Loucy (cell line): ENCODE measurements at regions not wholly inside any gene's neighbourhood (a gene's known extent, or its start where the extent isn't known, plus 50 kb on each side); places are given as distances from the start of the nearest gene placed in this dataset.

Experiments
- H2AFZ ChIP-seq: fragments of 200-600 bp; sonication (generic); 2 replicates; pipeline ENCODE4 v1.6.0; 2016; ENCODE audit warnings: antibody characterized with exemption, mild to moderate bottlenecking, low read length, moderate library complexity
- H3F3A ChIP-seq: fragments of 200-600 bp; 2 replicates; pipeline ENCODE4 v1.6.0; 2016; ENCODE audit warnings: antibody characterized with exemption, low read depth, mild to moderate bottlenecking
- H3K27me3 ChIP-seq: fragments of 200-600 bp; sonication (generic); 2 replicates; pipeline ENCODE4 v1.6.1; 2014; ENCODE audit warnings: low read length, mild to moderate bottlenecking; ENCODE audit not compliant: insufficient read depth, poor library complexity, severe bottlenecking
- H3K36me3 ChIP-seq: fragments of 200-600 bp; sonication (generic); 2 replicates; pipeline ENCODE4 v1.6.1; 2016; ENCODE audit warnings: low read length; ENCODE audit not compliant: insufficient read depth
- H3K4me1 ChIP-seq: fragments of 200-600 bp; sonication (generic); 2 replicates; pipeline ENCODE4 v1.5.1; 2014; ENCODE audit warnings: low read length, mild to moderate bottlenecking; ENCODE audit not compliant: insufficient read depth, poor library complexity, severe bottlenecking
- H3K4me2 ChIP-seq: fragments of 200-600 bp; sonication (generic); 2 replicates; pipeline ENCODE4 v1.6.0; 2014; ENCODE audit warnings: antibody characterized with exemption, low read length, low read depth, mild to moderate bottlenecking; ENCODE audit not compliant: poor library complexity, severe bottlenecking
- H3K4me3 ChIP-seq: fragments of 200-600 bp; sonication (generic); 2 replicates; pipeline ENCODE4 v1.5.1; 2014; ENCODE audit warnings: low read length, mild to moderate bottlenecking, mixed read lengths; ENCODE audit not compliant: poor library complexity, severe bottlenecking
- H3K79me2 ChIP-seq: fragments of 200-600 bp; sonication (generic); 2 replicates; pipeline ENCODE4 v1.6.1; 2014; ENCODE audit warnings: low read length; ENCODE audit not compliant: insufficient read depth
- H3K9ac ChIP-seq: fragments of 200-600 bp; sonication (generic); 2 replicates; pipeline ENCODE4 v1.6.0; 2014; ENCODE audit warnings: mild to moderate bottlenecking, low read depth, low read length, moderate library complexity; ENCODE audit not compliant: poor library complexity, severe bottlenecking
- H3K9me2 ChIP-seq: fragments of 200-600 bp; sonication (generic); replicated peaks from 2 replicates; pipeline ENCODE4 v1.6.1; 2016; ENCODE audit warnings: low read depth, low read length, mixed read lengths
- H3K9me3 ChIP-seq: fragments of 200-600 bp; sonication (generic); 2 replicates; pipeline ENCODE4 v1.6.1; 2014; ENCODE audit warnings: mild to moderate bottlenecking, antibody characterized with exemption, low read length, low read depth; ENCODE audit not compliant: insufficient read depth
- H4K20me1 ChIP-seq: fragments of 200-600 bp; sonication (generic); 2 replicates; pipeline ENCODE4 v1.6.0; 2014; ENCODE audit warnings: antibody characterized with exemption, low read length, mild to moderate bottlenecking; ENCODE audit not compliant: insufficient read depth, poor library complexity, severe bottlenecking
- CTCF ChIP-seq: fragments of 200-600 bp; sonication (generic); conservative IDR thresholded peaks from 2 replicates; pipeline ENCODE4 v1.5.1; 2014; ENCODE audit warnings: mild to moderate bottlenecking, antibody characterized with exemption, low read length
- EZH2phosphoT487 ChIP-seq: fragments of 200-600 bp; IDR thresholded peaks from 2 replicates; pipeline ENCODE4 v1.6.1; 2018; ENCODE audit warnings: antibody characterized with exemption, mild to moderate bottlenecking, moderate library complexity, borderline replicate concordance

GRCh38 chrX:95878874-95879273, 805.8 kb upstream of the DIAPH2 start:
- TF ChIP-seq CTCF (no peak), EZH2phosphoT487 (no peak)
- H3K9ac ChIP-seq, result no peak overlapping the region
- no peak overlapping the region for H2AFZ ChIP-seq

GRCh38 chrX:95884186-95884585, 800.5 kb upstream of the DIAPH2 start:
- no peaks in the 10 kb centered on the region for H3K4me1 ChIP-seq
- no peaks in the 10 kb centered on the region for H3K27me3 ChIP-seq
- no peak overlapping the region for H2AFZ ChIP-seq
- H3K79me2 ChIP-seq, result no peaks in the 10 kb centered on the region
- no peak overlapping the region for H3K4me2 ChIP-seq
- H3K9me3 ChIP-seq, result no peaks in the 10 kb centered on the region
- no peak overlapping the region for H3K9ac ChIP-seq
- H3K9me2 ChIP-seq, result no peaks in the 10 kb centered on the region
- no peaks in the 10 kb centered on the region for H4K20me1 ChIP-seq
- no peaks in the 10 kb centered on the region for H3K36me3 ChIP-seq
- TF ChIP-seq EZH2phosphoT487 (no peak), CTCF (no peak)
- no peak overlapping the region for H3K4me3 ChIP-seq
- no peaks in the 10 kb centered on the region for H3F3A ChIP-seq

More at GRCh38 chrX:95878874-95879273, 805.8 kb upstream of the DIAPH2 start:
- H3K9me2 ChIP-seq, result no peaks in the 10 kb centered on the region
- H3K9me3 ChIP-seq, result no peaks in the 10 kb centered on the region
- no peaks in the 10 kb centered on the region for H3K36me3 ChIP-seq
- no peak overlapping the region for H3K4me3 ChIP-seq
- no peaks in the 10 kb centered on the region for H3K27me3 ChIP-seq
- H4K20me1 ChIP-seq, result no peaks in the 10 kb centered on the region
- no peaks in the 10 kb centered on the region for H3K79me2 ChIP-seq
- H3K4me2 ChIP-seq, result no peak overlapping the region
- H3K4me1 ChIP-seq, result no peaks in the 10 kb centered on the region
- H3F3A ChIP-seq, result no peaks in the 10 kb centered on the region

- H3K4me1 ChIP-seq, result no peaks in the 10 kb centered on the region
- no peaks in the 10 kb centered on the region for H3K9me3 ChIP-seq
- H3K4me2 ChIP-seq, result no peak overlapping the region
- no peaks in the 10 kb centered on the region for H3K27me3 ChIP-seq
- no peak overlapping the region for H3K9ac ChIP-seq
- H3F3A ChIP-seq, result no peaks in the 10 kb centered on the region
- no peaks in the 10 kb centered on the region for H3K36me3 ChIP-seq
- no peaks in the 10 kb centered on the region for H4K20me1 ChIP-seq
- H3K79me2 ChIP-seq, result no peaks in the 10 kb centered on the region
- TF ChIP-seq EZH2phosphoT487 (no peak), CTCF (no peak)
- no peaks in the 10 kb centered on the region for H3K9me2 ChIP-seq
- H3K4me3 ChIP-seq, result no peak overlapping the region
- no peak overlapping the region for H2AFZ ChIP-seq
These were observed 799.6 kb upstream of the DIAPH2 start for GRCh38 chrX:95885074-95885473.
